Esophagus muscularis mucosa (tissue), 4 donors: ENCODE measurements at regions not wholly inside any gene's neighbourhood (a gene's known extent, or its start where the extent isn't known, plus 50 kb on each side); places are given as distances from the start of the nearest gene placed in this dataset.

Source experiments
- DNase-seq: peaks from one replicate; pipeline ENCODE4 v3.0.0-alpha.2; 2017; ENCODE audit errors: extremely low spot score
- H3K27ac ChIP-seq, 4 donors: fragments of 200-600 bp; sonication (generic); replicated peaks in 1 of 4; 1 replicate in 3 of 4; 2 replicates in 1 of 4; pipeline ENCODE4 v1.5.1; 2016 to 2019; ENCODE audit warnings: mild to moderate bottlenecking in 1 of 4
- H3K27me3 ChIP-seq, 4 donors: fragments of 200-600 bp; sonication (generic); one replicate each; pipeline versions ENCODE4 v1.5.1 to v1.6.0; 2016 to 2019
- H3K36me3 ChIP-seq, 4 donors: fragments of 200-600 bp; sonication (generic); one replicate each; pipeline ENCODE4 v1.5.1; 2016 to 2019
- H3K4me1 ChIP-seq, 4 donors: fragments of 200-600 bp; sonication (generic); one replicate each; pipeline ENCODE4 v1.5.1; 2016 to 2019
- H3K4me3 ChIP-seq, 4 donors: fragments of 200-600 bp; sonication (generic); 1 replicate in 2 of 4; 2 replicates in 2 of 4; pipeline ENCODE4 v1.5.1; 2016 to 2019; ENCODE audit warnings: mild to moderate bottlenecking in 4 of 4, moderate library complexity in 1 of 4
- H3K9me3 ChIP-seq, 4 donors: fragments of 200-600 bp; sonication (generic); 1 replicate in 3 of 4; 2 replicates in 1 of 4; pipeline ENCODE4 v1.5.1; 2016 to 2019
- CTCF ChIP-seq, 3 experiments: fragments of 200-600 bp in 2 of 3; fragments of 450-650 bp in 1 of 3; sonication (generic) in 2 of 3; IDR thresholded peaks; one replicate each; pipeline ENCODE4 v1.5.1; 2017 to 2019; ENCODE audit warnings: antibody characterized with exemption in 3 of 3, mild to moderate bottlenecking in 2 of 3, moderate library complexity in 1 of 3
- EP300 ChIP-seq: sonication (generic); formaldehyde crosslinking; IDR thresholded peaks from one replicate; pipeline ENCODE4 v1.6.1; 2017; ENCODE audit warnings: antibody characterized with exemption
- POLR2A ChIP-seq: fragments of 450-650 bp; IDR thresholded peaks from one replicate; pipeline ENCODE4 v1.6.1; 2017; ENCODE audit warnings: antibody characterized with exemption, moderate library complexity, mild to moderate bottlenecking, low read depth
- POLR2AphosphoS5 ChIP-seq, 2 donors: sonication (generic); formaldehyde crosslinking; IDR thresholded peaks; one replicate each; pipeline ENCODE4 v1.6.1; 2017; ENCODE audit warnings: antibody characterized with exemption in 2 of 2
- WGBS: methylation state at CpG from one replicate; pipeline ENCODE4 v1.1.5; 2018; 5-methylcytosine and 5-hydroxymethylcytosine counted together
- intact Hi-C: fragments of 100-400 bp; cut with DNase I; formaldehyde crosslinking; loops from one replicate; pipeline ENCODE4 v1.15.1; 2023

- peaks cover 0 to 5% (median 0%) of the 10 kb centered on the region in 4 donors for H3K9me3 ChIP-seq
- intact Hi-C loops: loop anchor here (5.0 kb wide), 1 partner anchor 58 kb away; no protein-coding TSS in a partner anchor
- no peaks in the 10 kb centered on the region for H3K27me3 ChIP-seq
- WGBS: 88% methylated on average over 13 of the region's 13 CpGs
- H3K4me3 ChIP-seq: no peak overlapping the region
- H3K27ac ChIP-seq: no peak overlapping the region
- TF ChIP-seq CTCF (IDR thresholded peaks at IDR 0.05): no peak
- no peak for TF ChIP-seq POLR2A
- TF ChIP-seq EP300: no peak
- TF ChIP-seq POLR2AphosphoS5 (IDR thresholded peaks at IDR 0.05): no peak
- DNase-seq: no peak
- H3K4me1 ChIP-seq: peaks cover 0 to 16% (median 7%) of the 10 kb centered on the region in 4 donors
- H3K36me3 ChIP-seq: no peaks in the 10 kb centered on the region
Measured at GRCh38 chr1:235009561-235010306, 118.9 kb downstream of the TOMM20 start.

GRCh38 chr1:235009074-235009473 lies 119.6 kb downstream of the TOMM20 start:
- no peak overlapping the region for H3K27ac ChIP-seq
- TF ChIP-seq EP300 (no peak), CTCF (IDR thresholded peaks at IDR 0.05) (no peak), POLR2AphosphoS5 (IDR thresholded peaks at IDR 0.05) (no peak), POLR2A (no peak)
- DNase-seq: no peak
- intact Hi-C loops: no loop called here
- H3K4me1 ChIP-seq: peaks cover 0 to 16% (median 7%) of the 10 kb centered on the region in 4 donors
- WGBS: 82% methylated on average over 7 of the region's 7 CpGs
- no peak overlapping the region for H3K4me3 ChIP-seq
- H3K9me3 ChIP-seq: peaks cover 0 to 5% (median 0%) of the 10 kb centered on the region in 4 donors
- no peaks in the 10 kb centered on the region for H3K27me3 ChIP-seq
- no peaks in the 10 kb centered on the region for H3K36me3 ChIP-seq

- TF ChIP-seq POLR2A (no peak), CTCF (IDR thresholded peaks at IDR 0.05) (no peak), POLR2AphosphoS5 (IDR thresholded peaks at IDR 0.05) (no peak), EP300 (no peak)
- H3K36me3 ChIP-seq: no peaks in the 10 kb centered on the region
- no peak overlapping the region for H3K27ac ChIP-seq
- intact Hi-C loops: no loop called here
- H3K9me3 ChIP-seq: peaks cover 0 to 5% (median 0%) of the 10 kb centered on the region in 4 donors
- no peak for DNase-seq
- no peaks in the 10 kb centered on the region for H3K27me3 ChIP-seq
- no peak overlapping the region for H3K4me3 ChIP-seq
- peaks cover 0 to 16% (median 7%) of the 10 kb centered on the region in 4 donors for H3K4me1 ChIP-seq
Measured at GRCh38 chr1:235008239-235008638, 120.4 kb downstream of the TOMM20 start.

- WGBS: 56% methylated on average over 5 of the region's 5 CpGs
- no peak for DNase-seq
- TF ChIP-seq CTCF (IDR thresholded peaks at IDR 0.05): no peak
- no peak for TF ChIP-seq POLR2A
- TF ChIP-seq POLR2AphosphoS5 (IDR thresholded peaks at IDR 0.05): no peak
- TF ChIP-seq EP300: no peak
- H3K36me3 ChIP-seq: no peaks in the 10 kb centered on the region
- intact Hi-C loops: no loop called here
- no peak overlapping the region for H3K27ac ChIP-seq
- no peaks in the 10 kb centered on the region for H3K27me3 ChIP-seq
- H3K9me3 ChIP-seq: peaks cover 0 to 5% (median 0%) of the 10 kb centered on the region in 4 donors
- H3K4me1 ChIP-seq: peaks cover 0 to 5% (median 3%) of the 10 kb centered on the region in 4 donors
- H3K4me3 ChIP-seq: no peak overlapping the region
Measured at GRCh38 chr1:235006816-235007215, 121.8 kb downstream of the TOMM20 start.
